H9 (cell line): ENCODE measurements at regions not wholly inside any gene's neighbourhood (a gene's known extent, or its start where the extent isn't known, plus 50 kb on each side); places are given as distances from the start of the nearest gene placed in this dataset.

Source experiments
- DNase-seq: peaks from one replicate; pipeline ENCODE4 v3.0.0-alpha.2; 2017
- H2AFZ ChIP-seq: one replicate; pipeline ENCODE4 v1.6.1; 2013; ENCODE audit warnings: mild to moderate bottlenecking, low read length, control low read depth, moderate library complexity
- H2AK5ac ChIP-seq: 2 replicates; pipeline ENCODE4 v1.6.1; 2013; ENCODE audit warnings: low read length, control low read depth, mixed read lengths; ENCODE audit not compliant: insufficient read length
- H2BK120ac ChIP-seq: one replicate; pipeline ENCODE4 v1.6.1; 2013; ENCODE audit warnings: low read depth, mild to moderate bottlenecking, low read length, control low read depth, inconsistent platforms; ENCODE audit not compliant: poor library complexity, severe bottlenecking
- H2BK12ac ChIP-seq: 2 replicates; pipeline ENCODE4 v1.6.1; 2013; ENCODE audit warnings: low read length, control low read depth, mixed read lengths, low read depth; ENCODE audit not compliant: insufficient read length
- H2BK15ac ChIP-seq: 2 replicates; pipeline ENCODE4 v1.6.1; 2013; ENCODE audit warnings: low read depth, low read length, control low read depth
- H2BK20ac ChIP-seq: one replicate; pipeline ENCODE4 v1.6.1; 2013; ENCODE audit warnings: low read depth, mild to moderate bottlenecking, low read length, control low read depth, inconsistent platforms; ENCODE audit not compliant: poor library complexity, severe bottlenecking
- H2BK5ac ChIP-seq: 2 replicates; pipeline ENCODE4 v1.6.1; 2013; ENCODE audit warnings: low read length, control low read depth, mixed read lengths; ENCODE audit not compliant: insufficient read length
- H3K14ac ChIP-seq: 2 replicates; pipeline ENCODE4 v1.6.1; 2013; ENCODE audit warnings: low read length, control low read depth; ENCODE audit not compliant: insufficient read depth
- H3K18ac ChIP-seq: 2 replicates; pipeline ENCODE4 v1.6.1; 2013; ENCODE audit warnings: low read depth, mild to moderate bottlenecking, mixed read lengths, low read length, control low read depth; ENCODE audit not compliant: insufficient read length
- H3K23ac ChIP-seq: 2 replicates; pipeline ENCODE4 v1.6.1; 2013; ENCODE audit warnings: low read length, control low read depth, mixed read lengths, low read depth; ENCODE audit not compliant: insufficient read length
- H3K23me2 ChIP-seq: 2 replicates; pipeline ENCODE4 v1.6.1; 2013; ENCODE audit warnings: low read depth, mild to moderate bottlenecking, mixed read lengths, low read length, control low read depth; ENCODE audit not compliant: insufficient read length, poor library complexity, severe bottlenecking
- H3K27ac ChIP-seq: 2 replicates; pipeline ENCODE4 v1.5.1; 2013; ENCODE audit warnings: low read length, control low read depth, mixed read lengths, low read depth; ENCODE audit not compliant: insufficient read length
- H3K27me3 ChIP-seq: 2 replicates; pipeline ENCODE4 v1.6.1; 2013; ENCODE audit warnings: low read length, control low read depth, inconsistent platforms; ENCODE audit not compliant: insufficient read depth
- H3K4ac ChIP-seq: 2 replicates; pipeline ENCODE4 v1.6.1; 2013; ENCODE audit warnings: low read depth, mild to moderate bottlenecking, control low read depth, inconsistent platforms, low read length, moderate library complexity
- H3K4me1 ChIP-seq: 2 replicates; pipeline ENCODE4 v1.6.1; 2013; ENCODE audit warnings: low read length, control low read depth, inconsistent platforms; ENCODE audit not compliant: insufficient read depth
- H3K4me2 ChIP-seq: 2 replicates; pipeline ENCODE4 v1.6.1; 2013; ENCODE audit warnings: low read length, control low read depth, mixed read lengths; ENCODE audit not compliant: insufficient read length, insufficient read depth
- H3K56ac ChIP-seq: 2 replicates; pipeline ENCODE4 v1.6.1; 2013; ENCODE audit warnings: low read depth, mild to moderate bottlenecking, mixed read lengths, low read length, control low read depth; ENCODE audit not compliant: insufficient read length
- H3K79me1 ChIP-seq: 2 replicates; pipeline ENCODE4 v1.6.1; 2013; ENCODE audit warnings: low read depth, mild to moderate bottlenecking, moderate library complexity, low read length, control low read depth, inconsistent platforms; ENCODE audit not compliant: insufficient read depth, poor library complexity, severe bottlenecking
- H3K79me2 ChIP-seq: 2 replicates; pipeline ENCODE4 v1.6.1; 2013; ENCODE audit warnings: low read length, control low read depth, inconsistent platforms; ENCODE audit not compliant: insufficient read depth
- H3K9ac ChIP-seq: 2 replicates; pipeline ENCODE4 v1.6.1; 2013; ENCODE audit warnings: low read length, control low read depth, mixed read lengths; ENCODE audit not compliant: insufficient read length; ENCODE audit errors: extremely low read depth
- H3K9me3 ChIP-seq: one replicate; pipeline ENCODE4 v1.6.1; 2013; ENCODE audit warnings: low read depth, low read length, inconsistent platforms; ENCODE audit not compliant: control insufficient read depth
- H3T11ph ChIP-seq: one replicate; pipeline ENCODE4 v1.6.1; 2013; ENCODE audit warnings: mild to moderate bottlenecking, low read length, control low read depth, inconsistent platforms
- H4K20me1 ChIP-seq: one replicate; pipeline ENCODE4 v1.6.1; 2013; ENCODE audit not compliant: control insufficient read depth, insufficient read length, insufficient read depth
- H4K5ac ChIP-seq: 2 replicates; pipeline ENCODE4 v1.6.1; 2013; ENCODE audit warnings: low read depth, mild to moderate bottlenecking, mixed read lengths, low read length, control low read depth; ENCODE audit not compliant: insufficient read length
- H4K8ac ChIP-seq: replicated peaks from 2 replicates; pipeline ENCODE4 v1.6.1; 2013; ENCODE audit warnings: low read length, control low read depth, mixed read lengths, low read depth; ENCODE audit not compliant: insufficient read length
- H4K91ac ChIP-seq: 2 replicates; pipeline ENCODE4 v1.6.1; 2013; ENCODE audit warnings: low read depth, mild to moderate bottlenecking, moderate library complexity, mixed read lengths, low read length, control low read depth; ENCODE audit not compliant: insufficient read length
- H3K27ac Mint-ChIP-seq, 3 experiments: 2 replicates in 2 of 3; 3 replicates in 1 of 3; pipeline ENCODE4 v1.8.0; 2020 to 2021; ENCODE audit warnings: mixed read lengths in 3 of 3, mild to moderate bottlenecking in 1 of 3, moderate library complexity in 1 of 3
- H3K27me3 Mint-ChIP-seq: 2 replicates; pipeline ENCODE4 v1.8.0; 2021; ENCODE audit warnings: low read depth, mild to moderate bottlenecking, moderate library complexity, mixed read lengths
- H3K36me3 Mint-ChIP-seq, 3 experiments: 2 replicates in 2 of 3; 3 replicates in 1 of 3; pipeline ENCODE4 v1.8.0; 2020 to 2021; ENCODE audit warnings: low read depth in 3 of 3, mixed read lengths in 3 of 3; ENCODE audit not compliant: insufficient read depth in 1 of 3
- H3K4me1 Mint-ChIP-seq, 2 experiments: 2 replicates each; pipeline ENCODE4 v1.8.0; 2020; ENCODE audit warnings: mixed read lengths in 2 of 2
- H3K4me3 Mint-ChIP-seq, 2 experiments: 2 replicates in 1 of 2; 3 replicates in 1 of 2; pipeline ENCODE4 v1.8.0; 2020 to 2021; ENCODE audit warnings: mild to moderate bottlenecking in 2 of 2, mixed read lengths in 2 of 2, moderate library complexity in 1 of 2
- H3K9me3 Mint-ChIP-seq, 2 experiments: 2 replicates in 1 of 2; 3 replicates in 1 of 2; pipeline ENCODE4 v1.8.0; 2020; ENCODE audit warnings: mild to moderate bottlenecking in 2 of 2, mixed read lengths in 2 of 2, moderate library complexity in 1 of 2
- WGBS: extraction: QIAGEN DNeasy Blood & Tissue Kit; methylation state at CpG from one replicate; pipeline ENCODE4 v1.1.7; 2013; ENCODE audit warnings: missing lambda C conversion rate, low lambda C conversion rate, mixed read lengths; ENCODE audit not compliant: insufficient read length; ENCODE audit errors: extremely low coverage; 5-methylcytosine and 5-hydroxymethylcytosine counted together
- TF ChIP-seq, protein P1 (sequence below): fragments of 200-600 bp; sonication (generic); conservative IDR thresholded peaks from 3 replicates; pipeline ENCODE4 v1.8.0; 2021; ENCODE audit warnings: antibody characterized with exemption, mild to moderate bottlenecking

DNA sequence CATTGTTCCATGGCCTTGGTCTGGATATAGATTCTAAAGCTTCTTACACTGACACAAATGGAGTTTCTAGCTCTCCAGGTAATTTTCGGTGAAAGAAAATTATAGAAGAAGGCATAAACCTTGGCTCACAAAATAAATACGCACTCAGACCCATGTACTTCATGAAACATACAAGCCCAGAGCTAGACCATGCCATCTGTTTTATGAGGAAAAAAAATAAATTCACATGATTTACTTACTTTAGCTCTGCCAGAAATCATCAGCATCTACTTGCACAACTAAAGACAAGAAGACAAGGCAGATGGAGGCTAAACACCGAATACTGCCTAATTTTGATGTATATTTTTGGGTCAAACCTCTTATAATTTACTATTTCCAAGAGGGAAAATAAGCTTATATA is 197.4 kb upstream of the KLF14 start:
- Histone ChIP-seq H2BK12ac (no peak overlapping the region), H2BK20ac (no peak overlapping the region), H3K79me2 (no peaks in the 10 kb centered on the region), H3K9ac (no peak overlapping the region), H3K79me1 (no peaks in the 10 kb centered on the region), H4K20me1 (no peaks in the 10 kb centered on the region), H3K56ac (no peak overlapping the region), H3K4ac (no peak overlapping the region), H3K4me1 (no peaks in the 10 kb centered on the region; the same call in 1 of the 2 replicates), H2BK5ac (no peak overlapping the region), H4K8ac (no peak overlapping the region), H4K91ac (no peak overlapping the region), H2AK5ac (no peak overlapping the region), H3K4me2 (no peak overlapping the region), H3K23me2 (no peaks in the 10 kb centered on the region), H3T11ph (no peak overlapping the region), H3K27ac (no peak overlapping the region), H2AFZ (no peak overlapping the region), H3K9me3 (no peaks in the 10 kb centered on the region), H3K18ac (no peak overlapping the region), H4K5ac (no peak overlapping the region), H3K14ac (no peak overlapping the region), H3K23ac (no peak overlapping the region), H2BK15ac (no peak overlapping the region), H2BK120ac (no peak overlapping the region), H3K27me3 (no peaks in the 10 kb centered on the region)
- H3K4me3 Mint-ChIP-seq: no peak overlapping the region
- peaks cover 6% of the 10 kb centered on the region in 2 experiments for H3K4me1 Mint-ChIP-seq
- H3K27me3 Mint-ChIP-seq: no peaks in the 10 kb centered on the region; the same call in 1 of the 2 replicates
- WGBS: no CpG with 5 or more reads among the region's 3 CpGs
- no peaks in the 10 kb centered on the region for H3K9me3 Mint-ChIP-seq
- no peak for DNase-seq
- TF ChIP-seq, protein P1, sequence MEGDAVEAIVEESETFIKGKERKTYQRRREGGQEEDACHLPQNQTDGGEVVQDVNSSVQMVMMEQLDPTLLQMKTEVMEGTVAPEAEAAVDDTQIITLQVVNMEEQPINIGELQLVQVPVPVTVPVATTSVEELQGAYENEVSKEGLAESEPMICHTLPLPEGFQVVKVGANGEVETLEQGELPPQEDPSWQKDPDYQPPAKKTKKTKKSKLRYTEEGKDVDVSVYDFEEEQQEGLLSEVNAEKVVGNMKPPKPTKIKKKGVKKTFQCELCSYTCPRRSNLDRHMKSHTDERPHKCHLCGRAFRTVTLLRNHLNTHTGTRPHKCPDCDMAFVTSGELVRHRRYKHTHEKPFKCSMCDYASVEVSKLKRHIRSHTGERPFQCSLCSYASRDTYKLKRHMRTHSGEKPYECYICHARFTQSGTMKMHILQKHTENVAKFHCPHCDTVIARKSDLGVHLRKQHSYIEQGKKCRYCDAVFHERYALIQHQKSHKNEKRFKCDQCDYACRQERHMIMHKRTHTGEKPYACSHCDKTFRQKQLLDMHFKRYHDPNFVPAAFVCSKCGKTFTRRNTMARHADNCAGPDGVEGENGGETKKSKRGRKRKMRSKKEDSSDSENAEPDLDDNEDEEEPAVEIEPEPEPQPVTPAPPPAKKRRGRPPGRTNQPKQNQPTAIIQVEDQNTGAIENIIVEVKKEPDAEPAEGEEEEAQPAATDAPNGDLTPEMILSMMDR: no peak
- no peak overlapping the region for H3K27ac Mint-ChIP-seq
- H3K36me3 Mint-ChIP-seq: no peaks in the 10 kb centered on the region
